GM06990 (cell line): ENCODE measurements at regions not wholly inside any gene's neighbourhood (a gene's known extent, or its start where the extent isn't known, plus 50 kb on each side); places are given as distances from the start of the nearest gene placed in this dataset.

Experiments used
- DNase-seq: peaks from one replicate; pipeline ENCODE4 v3.0.0-alpha.2; 2011; ENCODE audit not compliant: insufficient read length; ENCODE audit errors: extremely low read depth
- H3K27me3 ChIP-seq: replicated peaks from 2 replicates; pipeline ENCODE4 v1.6.0; 2011; ENCODE audit warnings: low read length; ENCODE audit not compliant: control insufficient read depth, insufficient read depth
- H3K36me3 ChIP-seq: 2 replicates; pipeline ENCODE4 v1.5.1; 2011; ENCODE audit warnings: low read length; ENCODE audit not compliant: control insufficient read depth, insufficient read depth
- H3K4me3 ChIP-seq: replicated peaks from 2 replicates; pipeline ENCODE4 v1.5.1; 2011; ENCODE audit warnings: low read depth, mild to moderate bottlenecking, control low read depth, low read length
- CTCF ChIP-seq: IDR thresholded peaks from 2 replicates; pipeline ENCODE4 v1.5.1; 2011; ENCODE audit warnings: low read length, control low read depth, mild to moderate bottlenecking, inconsistent platforms; ENCODE audit not compliant: insufficient read depth, poor library complexity, severe bottlenecking

- no peak for TF ChIP-seq CTCF
- no peaks in the 10 kb centered on the region for H3K27me3 ChIP-seq
- no peaks in the 10 kb centered on the region for H3K36me3 ChIP-seq
- DNase-seq, result peak; percentile 18
- H3K4me3 ChIP-seq, result no peak overlapping the region
Measured at GRCh38 chr2:193668557-193669323, 1474.0 kb upstream of the TMEFF2 start.

DNA sequence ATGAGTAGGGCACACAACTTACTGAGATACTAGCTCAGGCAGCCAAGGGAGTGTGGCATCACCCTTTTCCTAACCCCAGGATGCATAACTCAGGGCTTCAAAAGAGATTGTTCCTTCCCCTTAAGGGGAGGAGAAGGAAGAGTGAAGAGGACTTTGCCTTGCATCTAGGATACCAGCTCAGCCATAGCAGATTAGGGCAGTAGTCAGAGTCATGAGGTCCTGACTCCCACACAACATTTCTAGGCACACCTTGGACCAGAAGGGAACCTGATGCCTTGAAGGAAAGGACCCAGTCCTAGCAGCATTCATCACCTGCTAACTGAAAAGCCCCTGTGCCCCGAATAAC lies 1433.2 kb upstream of the TMEFF2 start:
- Histone ChIP-seq H3K27me3 (no peaks in the 10 kb centered on the region), H3K36me3 (no peaks in the 10 kb centered on the region), H3K4me3 (no peak overlapping the region)
- no peak for TF ChIP-seq CTCF
- no peak for DNase-seq

DNA sequence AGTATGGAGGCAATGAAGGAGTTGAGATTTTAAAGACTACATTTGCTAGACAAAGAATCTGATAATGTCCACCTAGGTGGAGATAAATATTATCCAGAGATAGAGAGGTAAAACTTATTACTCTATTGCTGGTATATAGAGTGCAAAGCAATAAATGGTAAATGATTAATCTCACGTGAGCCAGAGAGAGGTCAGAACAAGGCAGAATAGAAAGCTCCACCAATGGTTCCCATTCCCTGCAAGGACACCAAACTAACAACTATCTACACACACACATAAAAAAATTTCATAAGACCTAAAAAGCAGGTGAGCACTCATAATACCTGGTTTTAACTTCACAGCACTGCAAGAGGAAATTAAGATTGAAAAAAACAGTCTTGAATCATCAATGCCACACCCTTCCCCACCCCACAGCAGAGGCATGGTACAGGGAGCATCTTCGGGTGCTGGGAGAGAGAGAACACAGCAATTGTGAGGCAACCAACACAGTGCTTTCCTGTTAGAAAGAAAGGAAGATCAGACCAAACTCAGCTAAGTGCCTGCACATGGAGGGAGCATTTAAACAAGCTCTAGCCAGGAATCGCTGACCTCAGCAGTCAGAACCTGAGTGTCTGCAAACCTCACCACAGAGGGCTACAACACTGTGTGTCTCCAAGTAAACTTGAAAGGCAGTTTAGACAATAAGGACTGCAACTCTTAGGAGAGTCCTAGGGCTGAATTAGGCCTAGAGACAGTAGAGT lies 1432.6 kb upstream of the TMEFF2 start:
- Histone ChIP-seq H3K36me3 (no peaks in the 10 kb centered on the region), H3K4me3 (no peak overlapping the region), H3K27me3 (no peaks in the 10 kb centered on the region)
- no peak for TF ChIP-seq CTCF
- no peak for DNase-seq

GRCh38 chr2:193608451-193608850 lies 1413.7 kb upstream of the TMEFF2 start:
- Histone ChIP-seq H3K27me3 (no peaks in the 10 kb centered on the region), H3K36me3 (no peaks in the 10 kb centered on the region), H3K4me3 (no peak overlapping the region)
- TF ChIP-seq CTCF, result no peak
- no peak for DNase-seq

GRCh38 chr2:193590831-193591230 lies 1396.1 kb upstream of the TMEFF2 start:
- no peaks in the 10 kb centered on the region for H3K36me3 ChIP-seq
- no peaks in the 10 kb centered on the region for H3K27me3 ChIP-seq
- no peak overlapping the region for H3K4me3 ChIP-seq
- TF ChIP-seq CTCF, result no peak
- DNase-seq, result no peak
